SIG-M5 (cell line): ENCODE measurements at regions not wholly inside any gene's neighbourhood (a gene's known extent, or its start where the extent isn't known, plus 50 kb on each side); places are given as distances from the start of the nearest gene placed in this dataset.

Experiments
- DNase-seq: peaks from one replicate; lab custom pipeline; 2025; lab: John Stamatoyannopoulos, UW

DNA sequence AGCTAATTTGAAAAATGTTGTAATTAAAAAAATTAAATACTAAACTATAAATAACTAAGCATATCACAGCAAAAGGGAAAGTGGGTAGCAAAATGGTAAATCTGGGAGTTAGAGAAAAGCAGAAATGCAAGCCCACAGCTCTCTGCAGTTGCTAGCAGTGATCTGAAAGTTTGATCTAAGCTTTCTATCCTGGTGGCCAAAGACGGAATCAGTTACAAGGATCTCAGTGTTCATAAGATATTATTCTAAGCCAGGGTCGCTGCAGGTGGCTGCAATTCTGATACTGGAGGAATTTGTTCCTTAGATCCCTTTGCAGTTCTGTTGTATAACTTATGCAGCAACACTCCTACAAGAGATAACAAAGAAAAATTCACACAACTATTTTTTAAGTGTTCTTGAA is 363.7 kb downstream of the SETD4 start:
- no peak for DNase-seq

DNA sequence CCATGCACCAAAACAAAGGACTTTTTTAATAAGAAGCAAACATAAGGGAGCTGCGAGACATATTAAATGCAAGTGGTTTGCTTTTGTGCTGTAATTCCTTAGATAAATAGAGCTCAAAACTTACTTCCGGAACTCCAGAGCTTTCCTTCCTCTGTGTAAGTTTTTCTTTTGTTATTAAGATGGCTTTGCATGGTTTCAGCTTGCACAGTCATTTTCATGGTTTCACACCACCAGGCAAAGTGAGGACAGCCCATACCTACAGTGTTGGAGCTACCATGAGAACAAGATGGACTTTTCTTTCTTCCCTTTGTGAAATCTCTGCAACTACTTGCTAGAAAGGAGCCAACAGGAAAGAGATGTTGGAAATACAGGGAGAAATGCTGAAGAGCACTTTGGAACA is 368.0 kb downstream of the SETD4 start:
- no peak for DNase-seq

DNA sequence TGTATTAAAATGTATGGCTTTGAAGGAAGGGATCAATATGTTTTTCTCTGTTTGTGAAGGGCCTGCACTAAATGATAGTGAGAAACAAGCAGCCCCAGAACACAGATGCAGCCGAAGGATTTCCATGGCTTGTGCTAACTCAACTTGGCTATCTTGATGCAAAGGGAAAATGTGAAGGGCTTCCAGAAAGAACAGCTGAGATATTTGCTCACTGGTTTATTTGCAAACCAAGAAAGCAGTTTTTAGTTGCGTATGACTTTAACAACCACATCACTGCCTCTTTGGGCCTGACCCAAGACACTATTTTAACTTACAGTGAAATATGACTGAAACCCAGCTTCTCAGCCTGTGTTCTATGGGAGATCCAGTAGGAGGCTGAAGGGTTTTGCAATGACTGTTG is 369.9 kb downstream of the SETD4 start:
- no peak for DNase-seq

DNA sequence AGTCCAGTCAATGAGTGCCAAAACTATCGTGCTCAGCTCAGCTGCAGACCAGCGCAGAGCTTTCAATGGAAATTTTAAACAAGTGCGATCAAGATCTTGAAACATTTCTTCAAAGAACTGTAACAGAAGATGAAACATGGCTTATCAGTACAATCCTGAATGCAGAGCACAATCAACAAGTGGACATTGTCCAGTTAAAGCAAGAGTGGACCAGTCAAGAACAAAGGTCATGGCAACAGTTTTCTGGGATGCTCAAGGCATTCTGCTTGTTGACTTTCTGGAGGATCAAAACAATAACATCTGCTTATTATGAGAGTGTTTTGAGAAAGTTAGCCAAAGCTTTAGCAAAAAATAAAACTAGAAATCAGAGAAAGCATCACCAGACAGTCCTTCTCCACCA is 374.2 kb downstream of the SETD4 start:
- DNase-seq = no peak

DNA sequence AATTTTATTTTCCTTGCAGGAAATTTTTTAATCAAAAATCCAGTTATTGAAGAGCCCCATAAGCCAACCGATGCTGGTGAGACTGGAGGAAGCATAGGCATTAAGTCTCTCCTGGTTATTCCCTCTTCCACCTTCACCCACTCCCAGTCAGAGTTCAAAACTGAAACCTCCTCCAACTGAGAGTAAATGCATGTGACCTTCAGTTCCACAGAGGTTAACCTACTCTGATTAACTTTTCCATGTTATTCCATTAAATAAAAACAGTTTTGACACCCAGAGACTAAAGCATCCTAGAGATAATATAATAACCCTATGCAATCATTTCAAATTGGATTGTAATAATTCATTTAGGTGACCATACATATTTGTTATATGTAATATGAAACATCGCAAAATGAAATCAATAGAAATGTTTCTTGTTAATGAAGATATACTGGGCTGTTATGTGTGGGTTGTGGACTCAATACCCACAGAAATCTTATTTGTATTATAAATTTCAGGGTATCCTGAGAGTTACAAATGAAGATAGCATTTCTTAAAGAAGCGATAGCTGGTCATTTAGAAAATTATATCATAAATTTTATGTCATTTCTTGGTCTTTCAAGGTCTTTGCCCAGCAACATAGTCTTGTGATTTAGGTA is 376.5 kb downstream of the SETD4 start:
- no peak for DNase-seq

DNA sequence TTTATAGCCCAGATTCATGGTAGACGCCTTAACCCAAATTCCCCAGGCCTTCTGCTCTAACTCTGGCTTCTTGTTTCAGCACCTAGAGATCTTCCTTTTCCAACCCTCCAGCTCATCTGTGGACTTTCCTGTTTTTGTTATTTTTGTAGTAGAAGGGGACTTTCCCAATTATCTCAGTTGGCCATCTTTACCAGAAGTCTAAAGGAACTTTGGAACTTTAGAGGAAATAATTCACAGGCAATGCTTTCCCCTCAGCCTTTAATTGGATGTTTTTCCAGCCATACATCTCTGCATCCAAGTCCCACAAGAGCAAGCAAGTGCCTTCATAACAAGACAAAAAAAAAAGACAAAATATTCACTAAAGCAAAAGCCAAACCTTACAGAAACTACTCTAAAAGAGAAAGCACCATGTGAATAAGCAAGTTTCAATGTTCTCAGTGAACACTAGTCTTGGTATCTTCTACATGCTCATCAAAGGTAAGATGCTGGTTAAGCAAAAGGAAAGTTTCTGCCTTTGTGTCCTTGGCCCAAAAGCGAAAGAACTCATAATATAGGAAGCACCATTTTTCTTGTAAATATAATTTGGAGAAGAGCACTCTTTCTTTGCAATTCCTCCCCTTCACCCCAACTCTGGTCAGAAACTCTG is 377.3 kb downstream of the SETD4 start:
- DNase-seq = no peak

DNA sequence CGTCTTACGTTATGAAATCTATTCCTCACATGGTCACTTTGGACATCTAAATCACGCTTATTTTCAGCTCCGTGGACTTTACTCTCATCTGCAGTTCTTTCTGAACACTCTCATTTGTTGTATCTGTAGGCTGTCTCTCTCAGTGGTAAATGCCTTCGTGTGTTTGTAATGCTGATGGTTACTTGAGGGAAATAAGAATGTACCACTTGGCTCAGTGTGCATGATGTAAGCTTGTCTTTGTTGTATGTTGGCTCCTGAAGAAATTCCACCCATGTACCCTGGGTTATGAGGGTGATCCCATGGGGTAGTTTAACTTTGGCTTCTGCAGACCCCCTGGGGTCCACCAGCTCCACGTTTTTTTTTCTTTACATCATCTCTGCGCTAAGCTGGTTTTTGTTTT is 378.4 kb downstream of the SETD4 start:
- DNase-seq = no peak

DNA sequence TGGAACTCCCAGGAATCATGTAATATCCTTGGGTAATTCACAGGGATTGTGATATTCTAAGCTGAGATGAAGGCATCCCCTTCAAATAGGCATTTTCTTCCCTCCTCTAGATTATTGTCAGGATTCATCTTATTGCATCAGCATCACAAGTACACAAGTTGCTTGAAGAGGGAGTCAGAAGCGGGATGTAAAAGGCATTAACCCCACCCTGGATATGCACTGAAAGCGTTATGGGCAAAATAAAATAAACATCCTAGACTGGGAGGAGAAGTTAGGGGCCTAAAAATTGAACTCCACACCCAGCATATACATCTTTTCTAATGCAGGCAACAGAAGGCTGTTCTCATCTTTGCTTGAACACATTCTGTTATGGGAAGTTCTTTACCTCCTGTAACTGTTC is 381.2 kb downstream of the SETD4 start:
- DNase-seq = no peak

DNA sequence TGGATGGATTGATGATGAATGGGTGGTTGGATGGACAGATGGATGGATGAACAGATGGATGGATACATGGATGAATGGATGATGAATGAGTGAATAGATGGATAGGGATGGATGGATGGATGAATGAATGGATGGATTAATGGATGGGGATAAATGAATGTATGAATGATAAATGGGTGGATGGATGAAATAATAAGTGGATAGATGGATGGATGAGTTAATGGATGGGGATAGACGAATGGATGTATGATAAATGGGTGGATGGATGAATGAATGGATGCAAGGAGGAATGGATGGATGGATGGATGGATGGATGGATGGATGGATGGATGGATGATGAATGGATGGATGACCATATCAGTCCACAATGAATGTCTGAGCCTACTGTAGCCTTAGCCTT is 381.9 kb downstream of the SETD4 start:
- no peak for DNase-seq

DNA sequence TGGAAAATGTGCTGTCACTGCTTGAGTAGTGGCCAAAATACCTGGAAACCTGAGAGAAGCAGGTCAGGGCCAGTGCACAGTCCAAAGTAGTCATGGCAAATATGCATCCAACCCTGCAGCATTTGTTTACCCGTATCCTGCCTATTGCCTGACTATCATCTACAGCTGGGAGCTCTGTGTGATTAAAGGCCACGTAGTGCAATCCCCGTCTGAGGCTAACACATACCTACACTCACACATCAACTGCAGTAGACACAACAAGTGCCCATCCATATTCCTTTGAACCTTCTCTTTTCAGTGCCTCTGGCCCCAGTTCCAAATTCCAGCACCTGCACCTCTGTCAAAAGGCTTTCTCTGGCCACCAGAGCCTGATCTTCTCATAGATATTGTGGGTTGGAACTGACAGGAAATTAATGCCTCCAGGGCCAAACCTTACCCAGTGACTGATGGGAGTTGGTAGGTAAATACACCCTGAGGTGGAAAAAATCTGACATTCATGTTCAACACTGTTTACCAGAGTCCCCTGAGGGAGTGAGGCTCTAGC is 383.0 kb downstream of the SETD4 start:
- no peak for DNase-seq

DNA sequence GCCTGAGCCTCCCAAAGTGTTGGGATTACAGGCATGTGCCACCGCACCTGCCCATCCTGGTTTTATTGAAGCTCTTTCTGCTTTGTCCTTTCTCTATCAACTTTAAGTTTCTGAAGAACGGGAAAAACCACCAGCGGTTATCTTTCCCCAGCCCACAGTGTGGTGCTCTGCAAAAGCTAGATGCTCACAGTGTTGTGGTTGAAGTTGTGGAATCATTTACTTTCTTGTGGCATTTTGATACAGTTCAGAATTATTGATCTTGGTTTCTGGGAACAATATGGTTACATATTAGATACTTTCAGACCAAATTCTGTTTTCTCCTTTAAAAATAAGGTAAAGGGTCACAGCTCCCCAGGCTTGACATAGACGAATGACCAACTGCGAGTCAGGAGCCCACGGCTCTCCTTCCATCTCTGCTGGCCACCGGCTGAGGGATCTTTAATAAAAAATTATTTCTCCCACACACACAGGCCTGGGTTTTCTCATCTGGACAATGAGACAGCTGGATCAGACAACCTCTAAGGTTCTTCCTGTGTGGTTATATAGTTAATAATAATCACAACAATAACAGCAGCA is 385.3 kb downstream of the SETD4 start:
- no peak for DNase-seq

DNA sequence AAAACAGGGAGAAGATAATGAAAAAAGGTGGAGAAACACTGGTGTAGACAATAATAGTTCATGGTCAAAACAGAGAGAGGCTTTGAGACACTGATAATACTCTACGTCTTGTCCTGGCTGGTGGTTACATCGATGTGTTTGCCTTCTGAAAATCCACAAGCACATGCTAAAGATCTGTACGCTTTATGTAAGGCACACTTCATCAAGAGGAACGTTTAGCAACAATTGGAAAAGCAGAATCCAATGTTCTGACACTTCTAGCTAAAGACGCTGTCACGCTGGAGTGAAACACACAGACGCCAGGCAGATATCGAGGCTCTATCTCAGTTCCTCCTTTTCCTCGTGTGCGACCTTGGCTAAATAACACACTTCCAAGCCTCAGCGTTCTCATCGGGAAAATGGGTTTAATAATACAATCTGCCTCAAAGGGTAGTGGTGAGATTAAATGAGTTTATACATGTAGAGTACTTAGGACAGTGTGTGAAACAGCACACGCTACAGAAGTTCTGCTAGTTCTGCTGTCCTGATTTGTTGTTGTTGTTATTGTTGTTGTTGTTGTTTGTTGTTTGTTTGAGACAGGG is 386.1 kb downstream of the SETD4 start:
- DNase-seq = no peak

DNA sequence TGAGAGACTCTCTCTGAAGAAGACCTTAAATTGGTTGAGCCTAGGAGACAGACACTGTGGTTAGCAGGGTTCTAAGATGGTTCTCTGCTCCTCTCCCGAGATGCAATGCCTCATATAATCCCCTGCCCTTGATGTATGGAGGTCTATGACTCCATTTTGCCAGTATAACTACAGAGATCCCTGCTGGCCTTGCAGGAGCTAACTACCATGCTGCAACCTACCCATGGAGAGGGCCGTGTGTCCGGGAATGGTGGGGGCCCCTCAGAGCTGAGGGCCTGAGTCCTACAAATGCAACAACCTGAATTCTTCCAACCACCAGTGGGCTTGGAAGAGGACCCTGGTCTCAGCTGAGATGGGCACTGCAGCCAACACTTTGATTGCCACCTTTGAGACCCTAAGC is 388.0 kb downstream of the SETD4 start:
- no peak for DNase-seq

DNA sequence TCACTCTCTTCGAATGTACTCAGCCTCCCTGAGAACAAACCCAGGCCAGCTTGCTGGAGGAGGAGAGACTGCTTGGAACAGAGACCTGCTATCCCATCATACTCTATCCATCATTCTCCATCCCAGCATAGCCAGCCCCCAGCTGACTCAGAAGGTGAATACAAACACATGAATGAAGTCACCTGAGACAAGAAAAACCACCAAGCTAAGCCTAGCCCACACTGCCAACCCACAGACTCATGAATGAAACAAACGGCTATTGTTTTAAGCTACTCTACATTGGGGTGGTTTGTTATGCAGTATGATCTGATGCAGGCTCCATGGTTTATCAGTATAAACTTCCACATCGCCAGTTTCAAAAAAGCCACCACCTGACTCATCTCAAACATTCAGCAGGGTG is 395.6 kb downstream of the SETD4 start:
- no peak for DNase-seq

DNA sequence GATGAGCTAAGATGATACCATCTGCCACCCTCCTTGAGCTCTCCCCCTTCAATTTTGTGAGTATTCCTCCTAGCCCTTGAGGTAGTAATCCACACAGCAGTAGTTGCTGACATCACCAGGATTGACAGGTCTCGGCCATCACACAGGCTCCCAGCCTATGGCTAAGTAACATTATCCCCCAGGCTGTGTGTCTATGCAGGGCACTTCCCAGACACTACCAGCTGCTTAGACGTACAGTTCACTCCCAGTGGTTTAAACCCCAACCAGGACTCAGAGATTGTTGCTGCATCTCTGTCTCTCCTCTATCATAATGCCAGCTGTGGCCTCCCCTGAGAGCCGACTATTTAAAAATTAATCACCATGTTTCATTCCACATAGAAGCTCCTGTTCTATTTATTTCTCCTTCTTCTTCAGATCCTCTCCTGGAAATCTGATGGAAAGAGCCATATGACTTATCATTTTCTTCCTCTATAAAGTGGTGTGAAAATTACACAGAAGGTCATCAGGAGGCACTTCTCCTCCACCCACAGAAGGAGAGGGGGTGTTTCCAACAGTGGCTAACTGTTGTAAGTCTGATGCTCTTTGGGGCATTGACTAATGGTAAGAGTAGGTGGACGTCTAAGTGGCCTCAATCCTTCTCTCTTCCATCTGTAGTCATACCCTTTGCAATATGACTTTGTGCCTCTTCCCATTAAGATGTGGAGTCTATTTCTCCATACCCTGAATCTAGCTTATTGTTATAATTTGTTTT is 396.3 kb downstream of the SETD4 start:
- DNase-seq = no peak

DNA sequence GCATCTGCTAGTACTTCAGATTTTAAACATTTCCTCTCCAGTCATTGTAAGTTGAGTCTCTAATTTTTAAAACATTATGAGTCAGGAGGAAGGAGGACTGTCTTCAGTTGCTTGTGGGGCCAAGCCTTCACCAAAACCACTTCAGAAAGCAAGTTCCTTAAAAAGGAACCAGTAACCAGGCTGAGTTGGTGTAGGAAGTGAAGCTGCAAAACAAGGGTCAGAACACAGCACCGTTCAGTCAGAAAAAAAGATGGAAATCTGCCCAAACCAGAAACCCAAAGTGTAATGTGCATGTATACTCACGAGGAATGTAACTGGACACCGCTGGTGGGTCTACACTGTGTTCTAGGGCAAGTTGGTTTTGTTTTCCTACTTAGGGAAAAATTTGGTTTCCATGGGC is 402.1 kb downstream of the SETD4 start:
- DNase-seq = peak; percentile 64

DNA sequence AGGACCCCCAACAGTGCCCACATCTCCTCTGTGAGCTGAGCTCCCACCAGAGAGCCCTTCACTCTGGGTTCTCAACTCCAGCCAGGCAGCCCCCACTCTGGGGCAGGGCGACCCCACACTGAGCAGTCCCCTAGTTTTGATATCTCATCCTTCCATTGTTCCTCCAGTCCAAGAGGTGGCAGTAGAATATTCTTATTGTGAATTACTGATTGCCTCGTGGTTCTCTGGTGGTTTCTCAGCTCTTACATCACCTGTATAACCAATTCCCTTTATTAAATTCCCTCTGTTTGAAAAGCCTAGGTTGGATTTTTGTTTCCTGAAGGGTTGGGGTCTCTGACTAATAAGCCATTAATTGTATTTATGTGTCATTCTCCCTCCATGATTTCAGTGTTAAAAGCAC is 407.5 kb downstream of the SETD4 start:
- DNase-seq = no peak

DNA sequence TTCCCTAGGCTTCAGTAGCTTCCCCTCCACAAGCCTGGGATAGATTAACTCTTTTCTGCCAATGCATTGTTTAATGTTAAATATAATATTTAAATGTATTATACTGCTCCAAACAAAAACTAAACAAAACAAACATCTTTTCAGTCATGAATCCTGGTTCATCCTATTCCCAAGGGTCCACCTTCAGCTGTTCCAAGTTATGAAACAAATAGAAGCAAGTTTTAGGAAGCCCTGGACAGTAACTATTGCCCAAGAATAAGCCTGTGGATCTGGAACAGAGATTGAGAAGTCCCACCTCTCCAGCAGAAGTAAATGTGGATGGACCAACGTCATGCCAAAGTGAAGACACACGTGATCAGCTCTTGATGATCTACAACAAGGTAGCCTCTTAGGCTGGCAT is 408.1 kb downstream of the SETD4 start:
- DNase-seq = no peak

DNA sequence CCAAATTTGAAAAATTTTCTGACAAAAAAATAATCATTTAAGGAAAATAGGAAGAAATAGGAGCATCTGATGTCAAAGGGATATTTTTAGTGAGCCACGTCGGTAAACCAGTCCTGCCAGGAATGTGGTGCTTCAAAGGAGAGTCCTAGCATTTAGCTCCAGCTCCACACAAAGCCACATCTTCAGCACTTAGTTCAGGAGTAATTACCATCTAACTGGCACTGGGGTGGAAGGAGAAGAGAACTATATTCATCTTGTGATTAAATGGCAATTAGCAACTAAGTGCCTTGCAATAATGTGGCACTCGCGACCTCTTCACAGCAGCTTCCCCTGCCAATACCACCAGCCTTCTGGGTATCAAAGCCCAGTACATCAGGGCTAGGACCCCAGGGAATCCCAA is 409.1 kb downstream of the SETD4 start:
- DNase-seq = no peak

DNA sequence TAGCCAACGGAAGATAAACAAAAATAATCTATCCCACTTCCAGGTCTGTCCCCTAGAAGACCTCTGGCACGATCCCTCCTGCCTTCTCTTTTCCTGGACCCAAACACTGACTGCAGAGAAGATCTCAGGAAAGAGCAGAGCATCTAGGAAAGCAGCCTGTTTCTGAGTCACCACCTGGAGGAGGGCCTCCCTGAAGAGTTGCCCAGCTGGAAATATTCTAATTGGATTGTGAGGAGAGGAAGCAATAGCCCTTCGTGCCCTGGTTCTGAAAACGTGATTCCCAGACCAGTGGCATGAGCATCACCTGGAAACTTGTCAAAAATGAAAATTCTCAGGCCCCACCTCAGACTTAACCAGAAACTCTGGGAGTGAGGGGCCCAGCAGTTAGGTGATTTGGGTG is 411.1 kb downstream of the SETD4 start:
- DNase-seq = no peak

DNA sequence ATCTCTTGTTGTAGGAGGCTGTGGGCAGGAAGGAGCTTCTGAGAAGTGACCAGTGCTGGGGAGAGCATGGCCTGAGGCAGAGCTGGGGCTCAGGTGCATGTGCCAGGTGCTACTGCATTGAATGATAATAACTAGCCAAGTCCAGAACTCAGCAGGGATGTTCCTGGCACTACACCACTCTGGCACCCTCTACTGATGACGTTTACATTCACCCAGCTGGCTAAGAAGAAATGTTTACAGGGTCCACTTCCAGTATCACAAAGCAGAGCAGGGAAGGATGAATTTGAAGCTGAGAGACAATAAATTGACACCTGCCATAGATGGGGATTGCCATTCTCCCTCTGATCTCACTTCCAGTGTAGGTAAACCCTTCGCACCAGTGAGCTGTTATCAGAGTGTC is 411.8 kb downstream of the SETD4 start:
- no peak for DNase-seq

DNA sequence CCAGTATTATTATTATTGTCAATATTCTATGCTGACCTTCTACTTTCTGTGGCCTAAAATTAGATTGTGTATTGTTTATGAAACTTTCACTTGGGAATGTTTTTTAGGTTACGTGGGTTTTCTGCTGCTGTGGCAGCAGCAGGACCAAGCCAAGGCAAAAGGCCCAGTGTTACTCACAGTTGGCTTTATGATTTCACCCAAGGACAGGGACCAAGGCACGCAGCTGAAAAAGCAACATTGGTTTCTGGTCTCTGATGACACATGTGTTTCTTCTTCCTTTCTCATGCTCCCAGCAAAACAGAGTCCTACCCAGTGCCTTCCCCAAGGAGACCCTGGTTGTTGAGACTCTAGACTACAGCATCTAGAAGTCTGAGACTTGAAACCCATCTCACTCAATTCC is 413.7 kb downstream of the SETD4 start:
- no peak for DNase-seq

DNA sequence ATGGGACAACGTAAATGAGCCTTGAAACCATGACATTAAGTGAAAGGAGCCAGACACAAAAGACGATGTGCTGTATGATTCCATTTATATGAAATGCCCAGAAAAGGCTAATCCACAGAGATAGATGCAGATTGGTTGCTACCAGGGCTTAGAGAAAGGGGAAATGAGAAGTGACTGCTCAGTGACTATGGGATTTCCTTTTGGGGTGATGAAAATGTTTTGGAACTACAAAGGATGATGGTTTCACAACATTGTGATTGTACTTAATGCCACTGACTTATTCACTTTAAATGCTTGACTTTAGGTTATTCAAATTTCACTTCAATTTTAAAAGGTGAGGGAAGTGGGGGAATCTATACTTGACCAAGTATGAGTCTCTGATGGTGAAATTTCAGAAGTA is 414.3 kb downstream of the SETD4 start:
- no peak for DNase-seq
